ENCODE measurements at regions not wholly inside any gene's neighbourhood (a gene's known extent, or its start where the extent isn't known, plus 50 kb on each side); places are given as distances from the start of the nearest gene placed in this dataset.
A peak's percentile ranks its signal among the peaks of the same experiment; 100 is the strongest.
"Not testable (repeated sequence)": the region's sequence is repeated elsewhere in the genome, so short reads cannot be mapped to it uniquely, and the experiment has no call there.

DNA sequence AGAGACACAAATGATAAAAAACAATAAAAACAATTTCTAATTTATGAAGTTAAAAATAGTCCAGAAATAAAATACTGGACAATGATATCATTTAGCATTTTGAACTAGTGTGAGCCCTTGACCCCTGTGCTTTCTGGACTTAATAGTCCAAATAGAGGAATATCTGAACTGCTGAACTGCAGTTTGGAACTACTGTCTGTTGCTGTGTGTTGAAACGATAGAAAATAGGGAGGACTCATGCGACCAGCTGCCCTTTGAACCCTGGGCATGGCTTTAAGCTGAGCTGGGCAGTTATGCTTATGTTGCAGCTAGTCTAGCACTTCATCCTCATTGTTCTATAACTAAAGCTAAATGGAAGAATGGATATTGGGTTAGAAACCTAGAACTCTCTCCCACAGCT lies 99.5 kb downstream of the FMR1NB start:
- Mint-ChIP-seq H3K4me3 (no peak overlapping the region), H3K27me3 (no peaks in the 10 kb centered on the region), H3K36me3 (ENCODE audit: low read depth) (no peaks in the 10 kb centered on the region), H3K27ac (no peak overlapping the region), H3K9me3 (no peaks in the 10 kb centered on the region), H3K4me1 (peaks cover 2% of the 10 kb centered on the region)
- ATAC-seq (no peak), DNase-seq (no peak)

DNA sequence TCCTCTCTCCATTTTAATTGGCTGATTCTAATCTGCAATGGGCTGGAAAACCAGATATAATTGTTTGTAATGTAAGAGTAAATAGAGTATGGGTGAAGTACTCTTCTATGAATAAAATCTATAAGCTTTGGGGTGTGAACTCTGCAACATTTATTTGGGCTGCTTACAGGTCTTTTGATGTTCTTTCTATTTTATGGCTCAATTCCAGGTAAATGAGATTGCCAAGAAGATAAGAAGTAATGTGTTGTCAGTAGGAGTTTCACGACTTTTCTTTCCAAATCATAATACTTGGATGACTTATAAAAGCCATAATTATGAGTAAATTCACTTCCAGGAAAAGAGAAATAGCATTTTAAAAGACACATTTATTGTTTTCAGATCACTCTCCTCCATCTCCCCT lies 103.5 kb downstream of the FMR1NB start:
- no peak for DNase-seq
- no peak for ATAC-seq
- Mint-ChIP-seq H3K27me3 (no peaks in the 10 kb centered on the region), H3K36me3 (ENCODE audit: low read depth) (no peaks in the 10 kb centered on the region), H3K27ac (no peak overlapping the region), H3K4me1 (peaks cover 2% of the 10 kb centered on the region), H3K4me3 (no peak overlapping the region), H3K9me3 (no peaks in the 10 kb centered on the region)

DNA sequence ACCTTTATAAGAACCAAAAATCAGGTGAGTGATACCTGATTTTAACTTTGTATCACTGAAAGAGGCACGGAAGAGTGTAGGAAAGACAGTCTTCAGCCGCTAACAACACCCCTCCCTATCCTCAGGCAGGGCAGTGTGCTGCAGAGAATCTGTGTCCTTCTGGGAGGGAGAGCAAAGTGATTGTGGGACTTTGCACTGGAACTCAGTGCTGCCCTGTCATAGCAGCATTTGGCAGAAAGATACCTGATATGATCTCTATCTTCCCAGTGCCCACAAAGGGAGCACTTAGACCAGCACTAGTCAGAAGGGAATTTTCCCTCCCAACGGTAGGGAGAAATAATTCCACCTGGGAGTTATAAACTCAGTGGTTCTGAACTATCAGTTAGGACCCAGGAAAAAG lies 139.0 kb downstream of the FMR1NB start:
- Mint-ChIP-seq H3K4me3 (no peak overlapping the region), H3K4me1 (no peaks in the 10 kb centered on the region), H3K27me3 (peaks cover 2% of the 10 kb centered on the region), H3K27ac (no peak overlapping the region), H3K9me3 (peaks cover 5% of the 10 kb centered on the region), H3K36me3 (ENCODE audit: low read depth) (peaks cover 2% of the 10 kb centered on the region)
- DNase-seq (no peak), ATAC-seq (no peak)

- ATAC-seq: no peak
- Mint-ChIP-seq H3K4me1 (no peaks in the 10 kb centered on the region), H3K27me3 (peaks cover 2% of the 10 kb centered on the region), H3K27ac (no peak overlapping the region), H3K36me3 (ENCODE audit: low read depth) (peaks cover 2% of the 10 kb centered on the region), H3K4me3 (no peak overlapping the region), H3K9me3 (peaks cover 5% of the 10 kb centered on the region)
- no peak for DNase-seq
These were observed 140.0 kb downstream of the FMR1NB start for GRCh38 chrX:148120999-148121623.

DNA sequence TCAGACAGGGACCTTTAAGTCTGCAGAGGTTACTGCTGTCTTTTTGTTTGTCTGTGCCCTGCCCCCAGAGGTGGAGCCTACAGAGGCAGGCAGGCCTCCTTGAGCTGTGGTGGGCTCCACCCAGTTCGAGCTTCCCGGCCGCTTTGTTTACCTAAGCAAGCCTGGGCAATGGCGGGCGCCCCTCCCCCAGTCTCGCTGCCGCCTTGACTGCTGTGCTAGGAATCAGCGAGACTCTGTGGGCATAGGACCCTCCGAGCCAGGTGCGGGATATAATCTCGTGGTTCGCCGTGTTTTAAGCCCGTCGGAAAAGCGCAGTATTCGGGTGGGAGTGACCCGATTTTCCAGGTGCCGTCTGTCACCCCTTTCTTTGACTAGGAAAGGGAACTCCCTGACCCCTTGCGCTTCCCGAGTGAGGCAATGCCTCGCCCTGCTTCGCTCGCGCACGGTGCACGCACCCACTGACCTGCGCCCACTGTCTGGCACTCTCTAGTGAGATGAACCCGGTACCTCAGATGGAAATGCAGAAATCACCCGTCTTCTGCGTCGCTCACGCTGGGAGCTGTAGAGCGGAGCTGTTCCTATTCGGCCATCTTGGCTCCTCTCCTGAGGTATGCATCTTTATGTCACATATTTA lies 147.9 kb downstream of the FMR1NB start:
- not testable (repeated sequence) for H3K36me3 Mint-ChIP-seq (ENCODE audit: low read depth); DNase-seq; H3K27ac Mint-ChIP-seq; H3K4me3 Mint-ChIP-seq; ATAC-seq; H3K4me1 Mint-ChIP-seq; H3K27me3 Mint-ChIP-seq; H3K9me3 Mint-ChIP-seq

DNA sequence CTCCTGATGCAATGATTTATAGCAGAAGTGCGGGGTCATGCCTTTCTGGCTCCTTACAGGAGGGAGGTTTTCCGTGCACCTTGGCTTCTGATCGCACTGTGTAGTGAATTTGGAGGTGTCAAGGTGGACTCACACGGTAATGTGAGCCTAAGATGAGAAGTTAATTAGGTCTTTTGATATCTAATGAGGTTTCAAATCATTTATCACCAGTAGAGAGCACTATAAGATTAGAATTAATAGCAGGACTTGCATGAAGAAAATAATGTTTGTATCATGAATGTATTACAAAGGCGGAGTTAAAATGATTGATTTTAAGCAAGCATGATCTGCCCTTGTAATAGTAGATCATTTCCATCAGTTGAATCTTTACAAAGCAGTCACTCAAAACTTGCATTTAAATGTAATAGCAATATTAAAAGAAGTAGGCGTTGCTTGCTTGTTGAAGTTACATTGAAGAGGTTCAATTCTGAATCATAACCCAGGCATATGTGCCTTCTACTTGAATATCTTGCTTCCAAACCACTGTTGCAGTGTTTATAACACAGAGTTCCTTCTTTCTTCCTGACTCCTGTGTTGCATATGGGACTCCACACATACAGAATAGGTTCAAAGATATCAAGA lies 152.1 kb downstream of the FMR1NB start:
- H3K27me3 Mint-ChIP-seq: no peaks in the 10 kb centered on the region
- no peak for DNase-seq
- H3K9me3 Mint-ChIP-seq: no peaks in the 10 kb centered on the region
- ATAC-seq: no peak
- no peak overlapping the region for H3K27ac Mint-ChIP-seq
- H3K4me1 Mint-ChIP-seq: no peaks in the 10 kb centered on the region
- no peaks in the 10 kb centered on the region for H3K36me3 Mint-ChIP-seq (ENCODE audit: low read depth)
- H3K4me3 Mint-ChIP-seq: no peak overlapping the region

GRCh38 chrX:148134578-148134977 lies 153.4 kb downstream of the FMR1NB start:
- no peak for DNase-seq
- H3K4me1 Mint-ChIP-seq: no peaks in the 10 kb centered on the region
- H3K27me3 Mint-ChIP-seq: no peaks in the 10 kb centered on the region
- no peaks in the 10 kb centered on the region for H3K36me3 Mint-ChIP-seq (ENCODE audit: low read depth)
- no peak overlapping the region for H3K4me3 Mint-ChIP-seq
- no peak for ATAC-seq
- no peaks in the 10 kb centered on the region for H3K9me3 Mint-ChIP-seq
- H3K27ac Mint-ChIP-seq: no peak overlapping the region

- no peak overlapping the region for H3K4me3 Mint-ChIP-seq
- no peaks in the 10 kb centered on the region for H3K27me3 Mint-ChIP-seq
- no peaks in the 10 kb centered on the region for H3K36me3 Mint-ChIP-seq (ENCODE audit: low read depth)
- no peaks in the 10 kb centered on the region for H3K4me1 Mint-ChIP-seq
- no peak overlapping the region for H3K27ac Mint-ChIP-seq
- no peak for ATAC-seq
- DNase-seq: no peak
- no peaks in the 10 kb centered on the region for H3K9me3 Mint-ChIP-seq
These were observed 154.6 kb downstream of the FMR1NB start for GRCh38 chrX:148135738-148136137.

DNA sequence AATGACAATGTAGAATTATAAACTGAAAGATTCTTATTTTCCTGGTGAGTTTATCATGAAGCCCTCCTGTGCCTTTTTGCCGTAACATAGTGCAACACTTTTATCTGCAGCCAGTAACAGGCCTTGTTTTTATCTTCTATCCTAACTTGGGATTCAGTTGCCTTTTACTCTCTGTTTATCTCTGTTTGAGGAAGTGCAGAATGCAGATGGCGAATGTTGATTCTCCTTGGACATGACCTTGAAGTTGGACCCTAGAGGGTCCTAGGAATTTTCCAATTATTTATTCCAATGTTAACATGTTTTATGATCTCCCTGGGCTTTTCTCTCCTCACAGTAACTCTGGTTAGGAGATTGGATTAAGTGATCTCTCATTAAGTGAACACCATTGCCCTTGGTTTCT lies 165.0 kb downstream of the FMR1NB start:
- Mint-ChIP-seq H3K27me3 (no peaks in the 10 kb centered on the region), H3K27ac (no peak overlapping the region), H3K36me3 (ENCODE audit: low read depth) (no peaks in the 10 kb centered on the region), H3K4me3 (no peak overlapping the region), H3K9me3 (no peaks in the 10 kb centered on the region), H3K4me1 (no peaks in the 10 kb centered on the region)
- no peak for DNase-seq
- no peak for ATAC-seq

GRCh38 chrX:148156986-148157385 lies 175.8 kb downstream of the FMR1NB start:
- peak; percentile 66 for ATAC-seq
- Mint-ChIP-seq H3K27me3 (no peaks in the 10 kb centered on the region), H3K4me1 (peaks cover 4% of the 10 kb centered on the region), H3K4me3 (no peak overlapping the region), H3K27ac (no peak overlapping the region), H3K9me3 (no peaks in the 10 kb centered on the region), H3K36me3 (ENCODE audit: low read depth) (no peaks in the 10 kb centered on the region)
- DNase-seq: no peak

DNA sequence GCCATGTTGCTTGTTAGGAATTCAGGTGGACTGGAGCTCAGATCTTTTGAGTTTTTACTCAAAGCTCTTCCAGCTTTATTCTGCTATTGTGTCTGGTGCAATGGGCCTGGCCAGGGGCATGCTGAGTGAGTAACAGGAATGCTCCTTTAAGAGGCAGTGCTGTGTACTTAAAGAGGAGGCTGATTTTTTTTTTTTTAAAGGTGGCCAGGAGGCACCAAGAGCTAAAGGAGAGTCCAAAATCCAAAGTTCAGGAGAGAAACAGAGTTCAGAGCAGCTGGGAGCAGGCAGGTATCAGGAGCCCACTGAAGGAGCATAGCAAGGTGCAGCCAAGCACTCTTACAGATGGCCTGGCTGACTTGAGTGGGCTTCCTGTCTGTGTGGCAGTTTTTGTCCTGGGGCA lies 178.7 kb downstream of the FMR1NB start:
- no peak overlapping the region for H3K27ac Mint-ChIP-seq
- DNase-seq: no peak
- no peak for ATAC-seq
- no peaks in the 10 kb centered on the region for H3K27me3 Mint-ChIP-seq
- H3K4me1 Mint-ChIP-seq: peaks cover 4% of the 10 kb centered on the region
- no peaks in the 10 kb centered on the region for H3K36me3 Mint-ChIP-seq (ENCODE audit: low read depth)
- no peak overlapping the region for H3K4me3 Mint-ChIP-seq
- no peaks in the 10 kb centered on the region for H3K9me3 Mint-ChIP-seq

- ATAC-seq (no peak), DNase-seq (no peak)
- Mint-ChIP-seq H3K9me3 (no peaks in the 10 kb centered on the region), H3K27me3 (no peaks in the 10 kb centered on the region), H3K27ac (no peak overlapping the region), H3K4me3 (no peak overlapping the region), H3K36me3 (ENCODE audit: low read depth) (no peaks in the 10 kb centered on the region), H3K4me1 (peaks cover 3% of the 10 kb centered on the region)
These were observed 180.6 kb downstream of the FMR1NB start for GRCh38 chrX:148161701-148162100.

DNA sequence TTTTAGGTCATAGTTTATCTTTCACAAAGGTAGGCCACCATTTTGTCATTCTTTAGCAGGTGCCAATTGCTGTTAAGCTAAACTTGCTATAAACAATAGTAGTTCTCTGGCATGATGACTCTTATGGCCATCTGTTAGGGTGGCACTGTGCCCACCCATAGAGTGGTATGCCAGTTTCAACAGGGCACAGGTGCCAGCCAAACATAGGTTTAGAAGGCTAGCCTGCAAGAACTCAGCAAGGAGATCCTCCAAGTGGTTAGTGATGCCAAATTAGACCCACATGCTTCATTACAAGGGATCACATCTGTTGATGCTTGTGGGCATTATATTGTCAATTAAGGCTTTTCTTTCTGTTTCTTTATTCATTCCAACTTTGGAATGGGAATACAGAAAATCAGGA lies 204.5 kb downstream of the FMR1NB start:
- H3K4me1 Mint-ChIP-seq: no peaks in the 10 kb centered on the region
- H3K9me3 Mint-ChIP-seq: no peaks in the 10 kb centered on the region
- DNase-seq (no peak), ATAC-seq (no peak)
- H3K27me3 Mint-ChIP-seq: no peaks in the 10 kb centered on the region
- H3K36me3 Mint-ChIP-seq (ENCODE audit: low read depth): no peaks in the 10 kb centered on the region
- H3K4me3 Mint-ChIP-seq: no peak overlapping the region
- no peak overlapping the region for H3K27ac Mint-ChIP-seq

DNA sequence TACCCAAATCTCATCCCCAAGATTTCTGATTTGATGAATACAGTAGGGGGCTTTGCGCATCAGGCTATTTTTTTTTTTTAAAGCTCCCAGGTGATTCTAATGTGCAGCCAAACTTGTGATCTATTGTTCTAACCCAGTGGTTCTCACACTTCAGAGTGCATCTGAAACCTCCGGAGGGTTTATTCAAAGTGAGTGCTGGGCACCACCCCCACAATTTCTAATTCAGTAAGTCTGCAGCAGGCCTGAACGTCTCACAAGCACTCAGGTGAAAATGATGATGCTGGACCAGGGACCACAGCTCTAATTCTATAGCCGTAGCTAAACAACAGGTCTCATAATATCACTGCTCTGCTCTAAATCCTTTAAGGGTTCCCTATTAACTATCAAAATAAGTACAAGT lies 211.4 kb downstream of the FMR1NB start:
- H3K27me3 Mint-ChIP-seq: no peaks in the 10 kb centered on the region
- H3K9me3 Mint-ChIP-seq: no peaks in the 10 kb centered on the region
- no peaks in the 10 kb centered on the region for H3K36me3 Mint-ChIP-seq (ENCODE audit: low read depth)
- DNase-seq: no peak
- no peaks in the 10 kb centered on the region for H3K4me1 Mint-ChIP-seq
- H3K27ac Mint-ChIP-seq: no peak overlapping the region
- no peak for ATAC-seq
- H3K4me3 Mint-ChIP-seq: no peak overlapping the region

DNA sequence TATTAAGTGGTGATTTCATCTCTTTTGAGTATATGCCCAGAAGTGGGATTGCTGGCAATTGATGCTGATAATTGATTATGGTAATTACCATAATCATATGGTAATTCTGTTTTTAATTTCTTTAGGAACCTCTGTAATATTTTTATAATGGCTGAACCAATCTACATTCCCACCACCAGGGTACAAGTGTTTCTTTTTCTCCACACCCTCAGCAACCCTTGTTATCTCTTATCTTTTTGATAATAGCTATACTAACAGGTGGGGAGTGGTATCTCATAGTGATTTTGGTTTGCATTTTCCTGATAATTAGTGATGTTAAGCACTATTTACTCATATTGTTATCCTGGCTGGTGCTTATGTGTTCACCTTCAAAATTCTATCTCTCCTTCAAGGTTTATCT lies 212.6 kb downstream of the FMR1NB start:
- no peaks in the 10 kb centered on the region for H3K9me3 Mint-ChIP-seq
- H3K4me3 Mint-ChIP-seq: no peak overlapping the region
- no peaks in the 10 kb centered on the region for H3K4me1 Mint-ChIP-seq

More for the DNA sequence above, 212.6 kb downstream of the FMR1NB start:
- DNase-seq: no peak
- ATAC-seq: no peak
- Mint-ChIP-seq H3K27ac (no peak overlapping the region), H3K36me3 (ENCODE audit: low read depth) (no peaks in the 10 kb centered on the region), H3K27me3 (no peaks in the 10 kb centered on the region)

Data from activated naive CD8-positive, alpha-beta T cell treated with anti-CD3 and anti-CD28 coated beads, Interleukin-2, amount 50 U/mL, for 24 hours (primary cell).